HG03175 (cell line): ENCODE measurements at regions not wholly inside any gene's neighbourhood (a gene's known extent, or its start where the extent isn't known, plus 50 kb on each side); places are given as distances from the start of the nearest gene placed in this dataset.
"Not testable (repeated sequence)": the region's sequence is repeated elsewhere in the genome, so short reads cannot be mapped to it uniquely, and the experiment has no call there.

ENCODE experiments used
- ATAC-seq: cut with Tn5 transposase; IDR thresholded peaks from one replicate; pipeline ENCODE4 v1.9.1; 2021; ENCODE audit warnings: mild to moderate bottlenecking, moderate library complexity; ENCODE audit not compliant: unreplicated experiment

- no peak for ATAC-seq
These were observed 50.3 kb upstream of the ATP6AP2 start for GRCh38 chrX:40530509-40530908.

GRCh38 chrX:40527543-40527942 lies 53.2 kb upstream of the ATP6AP2 start:
- no peak for ATAC-seq

GRCh38 chrX:40526412-40526811 lies 54.4 kb upstream of the ATP6AP2 start:
- ATAC-seq, result no peak

GRCh38 chrX:40525901-40526300 lies 54.9 kb upstream of the ATP6AP2 start:
- ATAC-seq, result not testable (repeated sequence)

GRCh38 chrX:40524423-40524822 lies 56.3 kb upstream of the ATP6AP2 start:
- no peak for ATAC-seq

- ATAC-seq, result no peak
These were observed 56.9 kb upstream of the ATP6AP2 start for GRCh38 chrX:40523852-40524251.

- no peak for ATAC-seq
These were observed 58.8 kb upstream of the ATP6AP2 start for GRCh38 chrX:40521868-40522450.

- no peak for ATAC-seq
These were observed 66.4 kb upstream of the ATP6AP2 start for GRCh38 chrX:40514376-40514775.

GRCh38 chrX:40513835-40514234 lies 66.9 kb upstream of the ATP6AP2 start:
- ATAC-seq, result no peak

- no peak for ATAC-seq
These were observed 67.8 kb upstream of the ATP6AP2 start for GRCh38 chrX:40513012-40513411.

GRCh38 chrX:40511258-40511657 lies 69.5 kb upstream of the ATP6AP2 start:
- ATAC-seq, result no peak

GRCh38 chrX:40508560-40508959 lies 72.2 kb upstream of the ATP6AP2 start:
- no peak for ATAC-seq

GRCh38 chrX:40506201-40506985 lies 74.4 kb upstream of the ATP6AP2 start:
- ATAC-seq, result no peak

- no peak for ATAC-seq
These were observed 75.8 kb upstream of the ATP6AP2 start for GRCh38 chrX:40504801-40505605.

GRCh38 chrX:40503094-40503493 lies 77.7 kb upstream of the ATP6AP2 start:
- ATAC-seq, result no peak

GRCh38 chrX:40502688-40503087 lies 78.1 kb upstream of the ATP6AP2 start:
- no peak for ATAC-seq

GRCh38 chrX:40501164-40501855 lies 79.5 kb upstream of the ATP6AP2 start:
- ATAC-seq, result no peak

- ATAC-seq, result no peak
These were observed 84.0 kb upstream of the ATP6AP2 start for GRCh38 chrX:40496728-40497127.

GRCh38 chrX:40495659-40496058 lies 85.1 kb upstream of the ATP6AP2 start:
- ATAC-seq, result no peak

GRCh38 chrX:40494005-40494404 lies 86.8 kb upstream of the ATP6AP2 start:
- no peak for ATAC-seq

GRCh38 chrX:40488296-40488695 lies 92.5 kb upstream of the ATP6AP2 start:
- ATAC-seq, result no peak
